Vagina (tissue), 2 donors: ENCODE measurements at regions not wholly inside any gene's neighbourhood (a gene's known extent, or its start where the extent isn't known, plus 50 kb on each side); places are given as distances from the start of the nearest gene placed in this dataset.
"Not testable (repeated sequence)": the region's sequence is repeated elsewhere in the genome, so short reads cannot be mapped to it uniquely, and the experiment has no call there.

ENCODE experiments used
- CTCF ChIP-seq, 3 experiments: fragments of 450-650 bp in 2 of 3; fragments of 200-600 bp in 1 of 3; sonication (generic) in 1 of 3; IDR thresholded peaks; one replicate each; pipeline ENCODE4 v1.5.1; 2017 to 2019; ENCODE audit warnings: antibody characterized with exemption in 3 of 3, mild to moderate bottlenecking in 2 of 3, moderate library complexity in 2 of 3
- POLR2AphosphoS5 ChIP-seq, 2 donors: sonication (generic); formaldehyde crosslinking; IDR thresholded peaks; one replicate each; pipeline ENCODE4 v1.9.0; 2017; ENCODE audit warnings: antibody characterized with exemption in 2 of 2, mild to moderate bottlenecking in 2 of 2, low read depth in 1 of 2; ENCODE audit not compliant: insufficient read depth in 1 of 2

DNA sequence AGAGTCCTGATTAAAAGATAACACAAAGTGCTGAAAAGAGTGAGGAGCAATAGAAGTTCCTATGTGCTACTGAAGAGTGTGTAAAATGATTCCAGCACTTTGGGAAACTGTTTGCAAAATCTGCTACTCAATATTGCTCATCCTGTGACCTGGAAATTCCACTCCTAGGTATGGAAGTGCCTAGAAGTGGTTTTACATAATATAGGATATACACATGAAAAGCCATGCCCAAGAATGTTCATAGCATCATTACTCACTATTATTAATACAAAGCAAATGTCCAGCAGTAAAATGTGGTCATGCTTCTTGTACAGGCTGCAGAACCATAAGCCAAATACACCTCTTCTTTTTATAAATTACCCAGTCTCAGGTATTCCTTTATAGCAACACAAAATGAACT is 53.2 kb upstream of the CNIH3 start:
- TF ChIP-seq CTCF (IDR thresholded peaks at IDR 0.05); POLR2AphosphoS5 (IDR thresholded peaks at IDR 0.05; ENCODE audit: insufficient read depth in 1 of 2, low read depth in 1 of 2): not testable (repeated sequence)
